ENCODE measurements at regions not wholly inside any gene's neighbourhood (a gene's known extent, or its start where the extent isn't known, plus 50 kb on each side); places are given as distances from the start of the nearest gene placed in this dataset.

DNA sequence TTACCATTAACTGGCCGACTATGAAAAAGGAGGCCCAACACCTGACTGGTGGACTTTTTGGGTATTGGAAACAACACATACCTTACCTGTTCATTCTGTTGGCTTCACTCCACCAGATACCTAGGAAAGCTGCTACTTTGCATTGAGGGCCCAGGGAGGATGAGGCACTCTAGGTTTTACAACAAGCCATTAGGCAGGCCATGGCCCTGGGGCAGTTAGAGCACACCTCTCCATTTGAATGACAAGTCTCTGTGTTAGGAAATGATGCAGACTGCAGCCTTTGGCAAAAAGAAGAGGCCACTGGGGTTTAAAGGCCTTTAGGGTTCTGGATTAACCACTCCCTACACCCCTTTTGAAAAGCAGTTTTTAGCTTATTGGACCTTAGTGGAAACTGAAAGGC, 144.3 kb downstream of the OR2B2 start:
- in situ Hi-C loops (cut with HindIII; ENCODE audit: low pct_unique_long_range_greater_than_20kb, low sequenced_read_pairs): no loop called here
- DNase-seq (ENCODE audit: low read depth in 1 of 2, low spot score in 1 of 2): no peak
- no peak for TF ChIP-seq JUND (IDR thresholded peaks at IDR 0.05; ENCODE audit: low read depth)

- in situ Hi-C loops (cut with HindIII; ENCODE audit: low pct_unique_long_range_greater_than_20kb, low sequenced_read_pairs): no loop called here
- no peak for TF ChIP-seq JUND (IDR thresholded peaks at IDR 0.05; ENCODE audit: low read depth)
- no peak for DNase-seq (ENCODE audit: low read depth in 1 of 2, low spot score in 1 of 2)
Measured at GRCh38 chr6:27766405-27766804, 145.8 kb downstream of the OR2B2 start.

DNA sequence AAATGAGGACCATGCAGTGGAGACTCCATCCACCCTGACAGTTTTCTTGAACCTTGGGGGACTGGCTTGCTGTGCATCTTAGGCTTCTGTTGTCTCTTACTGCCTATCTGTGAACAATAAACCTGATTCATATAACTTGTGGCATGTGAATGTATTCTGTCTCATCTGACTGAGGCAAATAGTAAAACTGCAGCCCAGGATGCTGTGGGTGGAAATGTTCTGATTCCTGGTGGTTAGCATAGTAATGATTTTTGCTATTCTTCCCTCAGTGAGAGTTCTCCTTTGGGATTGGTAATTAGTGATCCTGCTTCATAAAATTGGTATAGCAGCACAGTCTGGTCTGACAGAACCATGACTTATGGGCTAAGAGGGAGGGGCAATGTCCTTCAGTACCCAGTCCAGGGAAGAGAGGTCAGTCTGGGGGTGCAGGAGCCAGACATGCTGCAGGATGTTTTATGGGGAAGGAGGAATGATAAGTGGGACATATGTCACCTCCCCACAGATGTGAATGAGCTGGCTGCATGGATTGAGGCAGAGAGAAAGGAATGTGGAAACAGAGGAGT, 147.1 kb downstream of the OR2B2 start:
- in situ Hi-C loops (cut with HindIII; ENCODE audit: low pct_unique_long_range_greater_than_20kb, low sequenced_read_pairs): no loop called here
- no peak for DNase-seq (ENCODE audit: low read depth in 1 of 2, low spot score in 1 of 2)
- TF ChIP-seq JUND (IDR thresholded peaks at IDR 0.05; ENCODE audit: low read depth): no peak

- DNase-seq (ENCODE audit: low read depth in 1 of 2, low spot score in 1 of 2): no peak
- in situ Hi-C loops (cut with HindIII; ENCODE audit: low pct_unique_long_range_greater_than_20kb, low sequenced_read_pairs): no loop called here
- TF ChIP-seq JUND (IDR thresholded peaks at IDR 0.05; ENCODE audit: low read depth): no peak
Measured at GRCh38 chr6:27761391-27761790, 150.8 kb downstream of the OR2B2 start.

DNA sequence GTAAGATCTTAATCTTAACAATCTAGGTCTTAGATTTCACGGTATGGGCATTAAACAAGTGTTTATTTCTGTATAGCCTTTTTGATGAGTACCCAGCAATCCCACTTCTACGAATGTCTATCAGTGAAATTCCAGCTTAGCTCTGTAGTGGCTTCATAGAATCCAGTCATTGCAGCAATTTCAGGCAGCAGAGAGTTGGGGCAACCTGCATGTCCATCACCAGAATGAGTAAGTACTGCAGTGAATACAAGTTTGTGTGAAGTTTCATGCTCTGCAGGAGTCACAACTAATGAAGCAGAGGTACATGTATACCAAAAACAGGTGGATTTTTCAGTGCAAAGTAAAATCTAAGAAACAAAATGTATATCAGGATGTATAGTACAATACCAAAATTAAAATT, 151.7 kb downstream of the OR2B2 start:
- no peak for DNase-seq (ENCODE audit: low read depth in 1 of 2, low spot score in 1 of 2)
- TF ChIP-seq JUND (IDR thresholded peaks at IDR 0.05; ENCODE audit: low read depth): no peak
- in situ Hi-C loops (cut with HindIII; ENCODE audit: low pct_unique_long_range_greater_than_20kb, low sequenced_read_pairs): no loop called here

- in situ Hi-C loops (cut with HindIII; ENCODE audit: low pct_unique_long_range_greater_than_20kb, low sequenced_read_pairs): no loop called here
- no peak for DNase-seq (ENCODE audit: low read depth in 1 of 2, low spot score in 1 of 2)
- no peak for TF ChIP-seq JUND (IDR thresholded peaks at IDR 0.05; ENCODE audit: low read depth)
Measured at GRCh38 chr6:27759930-27760329, 152.3 kb downstream of the OR2B2 start.

- no peak for TF ChIP-seq JUND (IDR thresholded peaks at IDR 0.05; ENCODE audit: low read depth)
- in situ Hi-C loops (cut with HindIII; ENCODE audit: low pct_unique_long_range_greater_than_20kb, low sequenced_read_pairs): no loop called here
- DNase-seq (ENCODE audit: low read depth in 1 of 2, low spot score in 1 of 2): no peak
Measured at GRCh38 chr6:27758491-27758890, 153.7 kb downstream of the OR2B2 start.

DNA sequence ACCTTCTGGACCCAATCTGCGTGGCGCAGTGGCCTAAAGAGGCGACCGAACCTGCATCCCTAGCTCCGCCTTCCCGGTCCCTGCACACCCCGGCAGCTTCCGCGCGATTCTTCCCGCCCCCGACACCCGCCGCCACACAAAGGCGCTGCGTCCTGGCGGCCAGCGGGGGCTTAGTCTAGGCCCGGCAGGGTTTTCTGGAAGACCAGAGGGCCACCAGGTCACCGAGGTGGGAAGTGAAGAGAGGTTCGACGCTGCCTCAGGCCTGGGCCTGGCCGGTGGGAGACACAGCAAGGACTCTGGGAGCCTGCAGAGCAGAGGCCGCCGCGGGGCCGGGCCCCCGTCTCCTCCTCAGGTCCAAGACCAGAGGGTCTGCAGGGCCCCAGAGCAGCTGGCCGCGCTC, 154.9 kb downstream of the OR2B2 start:
- in situ Hi-C loops (cut with HindIII; ENCODE audit: low pct_unique_long_range_greater_than_20kb, low sequenced_read_pairs): no loop called here
- no peak for TF ChIP-seq JUND (IDR thresholded peaks at IDR 0.05; ENCODE audit: low read depth)
- peak; percentile 23 to 32 for DNase-seq (ENCODE audit: low read depth in 1 of 2, low spot score in 1 of 2)

- no peak for DNase-seq (ENCODE audit: low read depth in 1 of 2, low spot score in 1 of 2)
- in situ Hi-C loops (cut with HindIII; ENCODE audit: low pct_unique_long_range_greater_than_20kb, low sequenced_read_pairs): no loop called here
- no peak for TF ChIP-seq JUND (IDR thresholded peaks at IDR 0.05; ENCODE audit: low read depth)
Measured at GRCh38 chr6:27755768-27756167, 156.4 kb downstream of the OR2B2 start.

DNA sequence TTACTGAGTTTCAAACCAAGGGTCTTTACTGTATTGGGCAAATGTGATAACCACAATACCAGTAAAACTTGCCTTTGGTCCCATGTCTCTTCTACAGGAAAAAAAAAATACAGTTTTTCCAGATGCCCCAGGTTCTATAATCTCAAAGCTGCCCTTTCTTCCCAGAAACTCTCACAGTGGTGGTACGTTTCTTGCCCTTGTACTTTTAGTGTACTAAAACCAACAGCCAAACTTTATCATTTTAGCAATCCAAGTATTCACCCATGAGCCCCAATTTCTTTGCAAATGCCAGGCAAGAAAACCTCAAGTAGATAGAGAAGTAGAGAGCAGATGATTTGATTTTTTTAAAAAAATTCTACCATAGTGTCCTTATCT, 157.8 kb downstream of the OR2B2 start:
- TF ChIP-seq JUND (IDR thresholded peaks at IDR 0.05; ENCODE audit: low read depth): no peak
- in situ Hi-C loops (cut with HindIII; ENCODE audit: low pct_unique_long_range_greater_than_20kb, low sequenced_read_pairs): no loop called here
- no peak for DNase-seq (ENCODE audit: low read depth in 1 of 2, low spot score in 1 of 2)

- TF ChIP-seq JUND (IDR thresholded peaks at IDR 0.05; ENCODE audit: low read depth): no peak
- in situ Hi-C loops (cut with HindIII; ENCODE audit: low pct_unique_long_range_greater_than_20kb, low sequenced_read_pairs): no loop called here
- DNase-seq (ENCODE audit: low read depth in 1 of 2, low spot score in 1 of 2): peak in 1 of 2 experiments; percentile 69
Measured at GRCh38 chr6:27753668-27754407, 158.4 kb downstream of the OR2B2 start.

DNA sequence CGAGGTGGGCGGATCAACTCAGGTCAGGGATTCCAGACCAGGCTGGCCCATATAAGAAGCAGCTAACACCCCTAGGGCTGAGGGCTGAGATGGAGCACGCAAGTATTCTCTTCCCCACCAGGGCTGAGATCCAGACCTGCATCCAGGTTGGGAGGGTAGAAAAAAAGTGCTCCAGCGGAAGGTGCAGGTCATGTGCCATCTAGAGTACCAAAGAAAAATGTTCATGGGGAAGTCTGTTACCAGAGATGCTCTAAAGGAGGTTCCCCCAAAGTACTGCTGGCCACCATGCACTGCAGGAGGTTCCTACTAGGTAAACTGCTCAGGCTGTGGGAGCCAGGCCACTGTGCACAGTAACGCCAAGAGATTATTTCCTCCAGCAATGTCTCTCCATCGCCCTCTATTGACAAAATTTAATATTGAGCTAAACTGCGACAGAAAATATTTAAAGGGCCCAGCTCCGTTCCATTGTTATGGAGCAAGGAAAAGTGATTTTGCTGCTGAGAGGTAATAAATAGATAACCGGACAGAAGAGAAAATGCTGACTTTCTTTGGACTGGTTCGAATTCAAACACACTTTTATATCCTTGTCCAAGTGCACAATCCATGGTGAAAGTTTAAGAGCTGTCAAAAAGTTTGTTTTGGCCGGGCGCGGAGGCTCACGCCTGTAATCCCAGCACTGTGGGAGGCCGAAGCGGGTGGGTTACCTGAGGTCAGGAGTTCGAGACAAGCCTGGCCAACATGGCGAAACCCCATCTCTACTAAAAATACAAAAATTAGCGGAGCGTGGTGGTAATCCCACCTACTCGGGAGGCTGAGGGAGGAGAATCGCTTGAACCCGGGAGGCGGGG, 159.9 kb downstream of the OR2B2 start:
- TF ChIP-seq JUND (IDR thresholded peaks at IDR 0.05; ENCODE audit: low read depth): no peak
- DNase-seq (ENCODE audit: low read depth in 1 of 2, low spot score in 1 of 2): peak in 1 of 2 experiments; percentile 91
- in situ Hi-C loops (cut with HindIII; ENCODE audit: low pct_unique_long_range_greater_than_20kb, low sequenced_read_pairs): no loop called here

- TF ChIP-seq JUND (IDR thresholded peaks at IDR 0.05; ENCODE audit: low read depth): no peak
- in situ Hi-C loops (cut with HindIII; ENCODE audit: low pct_unique_long_range_greater_than_20kb, low sequenced_read_pairs): no loop called here
Measured at GRCh38 chr6:27748661-27749060, 163.5 kb downstream of the OR2B2 start.

More at GRCh38 chr6:27748661-27749060, 163.5 kb downstream of the OR2B2 start:
- DNase-seq (ENCODE audit: low read depth in 1 of 2, low spot score in 1 of 2): no peak
